Activated T-helper 2 cell treated with anti-CD3 and anti-CD28 coated beads, Interferon-gamma antibody, Interleukin-2, Interleukin-4, amounts not matched to agents 10 μg/mL and 5 μg/mL and 100 μg/mL, durations not matched to agents 14 hours and 24 hours and 36 hours (primary cell): ENCODE measurements at regions not wholly inside any gene's neighbourhood (a gene's known extent, or its start where the extent isn't known, plus 50 kb on each side); places are given as distances from the start of the nearest gene placed in this dataset.

ENCODE experiments used
- DNase-seq: peaks from one replicate; pipeline ENCODE4 v3.0.0; 2021; ENCODE audit warnings: low spot score
- H3K27ac Mint-ChIP-seq: one replicate; pipeline ENCODE4 v1.8.0; 2021; ENCODE audit warnings: mixed read lengths
- H3K27me3 Mint-ChIP-seq: one replicate; pipeline ENCODE4 v1.8.0; 2021; ENCODE audit warnings: low read depth, mixed read lengths
- H3K36me3 Mint-ChIP-seq: one replicate; pipeline ENCODE4 v1.8.0; 2021; ENCODE audit warnings: low read depth, mixed read lengths
- H3K4me1 Mint-ChIP-seq: one replicate; pipeline ENCODE4 v1.8.0; 2021; ENCODE audit warnings: low read depth, mixed read lengths
- H3K4me3 Mint-ChIP-seq: one replicate; pipeline ENCODE4 v1.8.0; 2021; ENCODE audit warnings: low read depth, mild to moderate bottlenecking, moderate library complexity, mixed read lengths
- H3K9me3 Mint-ChIP-seq: one replicate; pipeline ENCODE4 v1.8.0; 2021; ENCODE audit warnings: mixed read lengths
- intact Hi-C: fragments of 100-400 bp; cut with micrococcal nuclease; formaldehyde crosslinking; loops from one replicate; pipeline ENCODE4 v1.15.1; 2023

GRCh38 chr11:79919350-79919749 is 478.5 kb upstream of the TENM4 start:
- intact Hi-C loops, result no loop called here
- H3K36me3 Mint-ChIP-seq, result no peaks in the 10 kb centered on the region
- H3K27ac Mint-ChIP-seq, result no peak overlapping the region
- no peaks in the 10 kb centered on the region for H3K4me1 Mint-ChIP-seq
- no peak overlapping the region for H3K4me3 Mint-ChIP-seq
- peaks cover 11% of the 10 kb centered on the region for H3K9me3 Mint-ChIP-seq
- no peak for DNase-seq
- H3K27me3 Mint-ChIP-seq, result no peaks in the 10 kb centered on the region

GRCh38 chr11:79918846-79919245 is 478.0 kb upstream of the TENM4 start:
- no peak overlapping the region for H3K4me3 Mint-ChIP-seq
- H3K27ac Mint-ChIP-seq, result no peak overlapping the region
- intact Hi-C loops, result no loop called here
- H3K27me3 Mint-ChIP-seq, result no peaks in the 10 kb centered on the region
- DNase-seq, result no peak
- peaks cover 13% of the 10 kb centered on the region for H3K9me3 Mint-ChIP-seq
- no peaks in the 10 kb centered on the region for H3K36me3 Mint-ChIP-seq
- H3K4me1 Mint-ChIP-seq, result no peaks in the 10 kb centered on the region

- H3K36me3 Mint-ChIP-seq, result no peaks in the 10 kb centered on the region
- no peak for DNase-seq
- H3K27ac Mint-ChIP-seq, result no peak overlapping the region
- no peaks in the 10 kb centered on the region for H3K4me1 Mint-ChIP-seq
- no peak overlapping the region for H3K4me3 Mint-ChIP-seq
- H3K9me3 Mint-ChIP-seq, result peaks cover 9% of the 10 kb centered on the region
- no peaks in the 10 kb centered on the region for H3K27me3 Mint-ChIP-seq
- intact Hi-C loops, result no loop called here
Measured at GRCh38 chr11:79906164-79906563, 465.3 kb upstream of the TENM4 start.

- no peaks in the 10 kb centered on the region for H3K4me1 Mint-ChIP-seq
- H3K4me3 Mint-ChIP-seq, result no peak overlapping the region
- H3K27ac Mint-ChIP-seq, result no peak overlapping the region
- H3K36me3 Mint-ChIP-seq, result no peaks in the 10 kb centered on the region
- H3K9me3 Mint-ChIP-seq, result peaks cover 25% of the 10 kb centered on the region
- intact Hi-C loops, result no loop called here
- no peaks in the 10 kb centered on the region for H3K27me3 Mint-ChIP-seq
- no peak for DNase-seq
Measured at GRCh38 chr11:79902493-79902892, 461.7 kb upstream of the TENM4 start.

- H3K4me1 Mint-ChIP-seq, result no peaks in the 10 kb centered on the region
- H3K9me3 Mint-ChIP-seq, result peaks cover 20% of the 10 kb centered on the region
- no peak for DNase-seq
- no peak overlapping the region for H3K4me3 Mint-ChIP-seq
- intact Hi-C loops, result no loop called here
- no peak overlapping the region for H3K27ac Mint-ChIP-seq
- H3K36me3 Mint-ChIP-seq, result no peaks in the 10 kb centered on the region
- H3K27me3 Mint-ChIP-seq, result no peaks in the 10 kb centered on the region
Measured at GRCh38 chr11:79897896-79898295, 457.1 kb upstream of the TENM4 start.

GRCh38 chr11:79896258-79896657 is 455.4 kb upstream of the TENM4 start:
- H3K27me3 Mint-ChIP-seq, result no peaks in the 10 kb centered on the region
- no peaks in the 10 kb centered on the region for H3K36me3 Mint-ChIP-seq
- intact Hi-C loops, result no loop called here

GRCh38 chr11:79894111-79894510 is 453.3 kb upstream of the TENM4 start:
- peaks cover 10% of the 10 kb centered on the region for H3K9me3 Mint-ChIP-seq
- no peaks in the 10 kb centered on the region for H3K4me1 Mint-ChIP-seq
- intact Hi-C loops, result no loop called here
- H3K4me3 Mint-ChIP-seq, result no peak overlapping the region
- no peak overlapping the region for H3K27ac Mint-ChIP-seq
- no peaks in the 10 kb centered on the region for H3K36me3 Mint-ChIP-seq
- no peak for DNase-seq
- no peaks in the 10 kb centered on the region for H3K27me3 Mint-ChIP-seq

More at GRCh38 chr11:79896258-79896657, 455.4 kb upstream of the TENM4 start:
- no peak for DNase-seq
- H3K9me3 Mint-ChIP-seq, result peaks cover 17% of the 10 kb centered on the region
- no peak overlapping the region for H3K27ac Mint-ChIP-seq
- H3K4me3 Mint-ChIP-seq, result no peak overlapping the region
- no peaks in the 10 kb centered on the region for H3K4me1 Mint-ChIP-seq

GRCh38 chr11:79890272-79890671 is 449.4 kb upstream of the TENM4 start:
- no peak overlapping the region for H3K4me3 Mint-ChIP-seq
- intact Hi-C loops, result no loop called here
- H3K27me3 Mint-ChIP-seq, result no peaks in the 10 kb centered on the region
- no peak for DNase-seq
- H3K27ac Mint-ChIP-seq, result no peak overlapping the region
- H3K4me1 Mint-ChIP-seq, result no peaks in the 10 kb centered on the region
- no peaks in the 10 kb centered on the region for H3K36me3 Mint-ChIP-seq
- no peaks in the 10 kb centered on the region for H3K9me3 Mint-ChIP-seq

GRCh38 chr11:79864882-79865281 is 424.1 kb upstream of the TENM4 start:
- Mint-ChIP-seq H3K36me3 (no peaks in the 10 kb centered on the region), H3K27me3 (no peaks in the 10 kb centered on the region), H3K4me1 (no peaks in the 10 kb centered on the region), H3K9me3 (peaks cover 41% of the 10 kb centered on the region), H3K27ac (no peak overlapping the region), H3K4me3 (no peak overlapping the region)
- no peak for DNase-seq
- intact Hi-C loops, result no loop called here

- Mint-ChIP-seq H3K4me3 (no peak overlapping the region), H3K27ac (no peak overlapping the region), H3K4me1 (no peaks in the 10 kb centered on the region), H3K27me3 (no peaks in the 10 kb centered on the region), H3K36me3 (no peaks in the 10 kb centered on the region), H3K9me3 (peaks cover 22% of the 10 kb centered on the region)
- DNase-seq, result no peak
- intact Hi-C loops, result no loop called here
Measured at GRCh38 chr11:79860336-79860735, 419.5 kb upstream of the TENM4 start.

GRCh38 chr11:79857377-79858214 is 416.8 kb upstream of the TENM4 start:
- no peak overlapping the region for H3K4me3 Mint-ChIP-seq
- H3K27ac Mint-ChIP-seq, result no peak overlapping the region
- DNase-seq, result no peak
- intact Hi-C loops, result no loop called here
- no peaks in the 10 kb centered on the region for H3K36me3 Mint-ChIP-seq
- no peaks in the 10 kb centered on the region for H3K27me3 Mint-ChIP-seq
- H3K9me3 Mint-ChIP-seq, result peaks cover 19% of the 10 kb centered on the region
- no peaks in the 10 kb centered on the region for H3K4me1 Mint-ChIP-seq

GRCh38 chr11:79852176-79852575 is 411.3 kb upstream of the TENM4 start:
- Mint-ChIP-seq H3K4me1 (no peaks in the 10 kb centered on the region), H3K36me3 (no peaks in the 10 kb centered on the region), H3K4me3 (no peak overlapping the region), H3K9me3 (peaks cover 4% of the 10 kb centered on the region), H3K27me3 (no peaks in the 10 kb centered on the region), H3K27ac (no peak overlapping the region)
- intact Hi-C loops, result no loop called here
- no peak for DNase-seq

GRCh38 chr11:79845002-79845709 is 404.3 kb upstream of the TENM4 start:
- no peaks in the 10 kb centered on the region for H3K36me3 Mint-ChIP-seq
- H3K27me3 Mint-ChIP-seq, result no peaks in the 10 kb centered on the region
- H3K9me3 Mint-ChIP-seq, result no peaks in the 10 kb centered on the region
- no peaks in the 10 kb centered on the region for H3K4me1 Mint-ChIP-seq
- no peak overlapping the region for H3K27ac Mint-ChIP-seq
- intact Hi-C loops, result no loop called here
- no peak overlapping the region for H3K4me3 Mint-ChIP-seq
- DNase-seq, result no peak
